ENCODE measurements at regions not wholly inside any gene's neighbourhood (a gene's known extent, or its start where the extent isn't known, plus 50 kb on each side); places are given as distances from the start of the nearest gene placed in this dataset.

GRCh38 chr1:195934817-195935553 lies 673.3 kb downstream of the KCNT2 start:
- DNase-seq (ENCODE audit: low read depth) = no peak

- DNase-seq (ENCODE audit: low read depth) = no peak
Measured at GRCh38 chr1:195933835-195934234, 674.4 kb downstream of the KCNT2 start.

GRCh38 chr1:195915826-195916225 lies 692.4 kb downstream of the KCNT2 start:
- no peak for DNase-seq (ENCODE audit: low read depth)

- DNase-seq (ENCODE audit: low read depth) = no peak
Measured at GRCh38 chr1:195909061-195909460, 699.2 kb downstream of the KCNT2 start.

- no peak for DNase-seq (ENCODE audit: low read depth)
Measured at GRCh38 chr1:195908121-195908520, 700.1 kb downstream of the KCNT2 start.

- no peak for DNase-seq (ENCODE audit: low read depth)
Measured at GRCh38 chr1:195903203-195903602, 705.0 kb downstream of the KCNT2 start.

GRCh38 chr1:195902779-195903178 lies 705.5 kb downstream of the KCNT2 start:
- DNase-seq (ENCODE audit: low read depth) = no peak

GRCh38 chr1:195899762-195900352 lies 708.4 kb downstream of the KCNT2 start:
- no peak for DNase-seq (ENCODE audit: low read depth)

GRCh38 chr1:195898924-195899323 lies 709.3 kb downstream of the KCNT2 start:
- no peak for DNase-seq (ENCODE audit: low read depth)

GRCh38 chr1:195898373-195898772 lies 709.9 kb downstream of the KCNT2 start:
- DNase-seq (ENCODE audit: low read depth) = no peak

GRCh38 chr1:195897076-195897475 lies 711.2 kb downstream of the KCNT2 start:
- DNase-seq (ENCODE audit: low read depth) = no peak

- no peak for DNase-seq (ENCODE audit: low read depth)
Measured at GRCh38 chr1:195894411-195894810, 713.8 kb downstream of the KCNT2 start.

GRCh38 chr1:195886000-195886399 lies 722.2 kb downstream of the KCNT2 start:
- no peak for DNase-seq (ENCODE audit: low read depth)

GRCh38 chr1:195878478-195878877 lies 729.8 kb downstream of the KCNT2 start:
- no peak for DNase-seq (ENCODE audit: low read depth)

GRCh38 chr1:195876792-195877191 lies 731.4 kb downstream of the KCNT2 start:
- DNase-seq (ENCODE audit: low read depth) = no peak

GRCh38 chr1:195872376-195872775 lies 735.9 kb downstream of the KCNT2 start:
- DNase-seq (ENCODE audit: low read depth) = no peak

GRCh38 chr1:195867638-195868037 lies 740.6 kb downstream of the KCNT2 start:
- no peak for DNase-seq (ENCODE audit: low read depth)

GRCh38 chr1:195866781-195867222 lies 741.4 kb downstream of the KCNT2 start:
- DNase-seq (ENCODE audit: low read depth) = no peak

GRCh38 chr1:195866091-195866780 lies 742.0 kb downstream of the KCNT2 start:
- no peak for DNase-seq (ENCODE audit: low read depth)

- DNase-seq (ENCODE audit: low read depth) = no peak
Measured at GRCh38 chr1:195851804-195852203, 756.4 kb downstream of the KCNT2 start.

- DNase-seq (ENCODE audit: low read depth) = no peak
Measured at GRCh38 chr1:195851016-195851601, 757.1 kb downstream of the KCNT2 start.

- DNase-seq (ENCODE audit: low read depth) = no peak
Measured at GRCh38 chr1:195849180-195849579, 759.1 kb downstream of the KCNT2 start.

Measured in T follicular helper cell (primary cell).